HFF-Myc (cell line): ENCODE measurements at regions not wholly inside any gene's neighbourhood (a gene's known extent, or its start where the extent isn't known, plus 50 kb on each side); places are given as distances from the start of the nearest gene placed in this dataset.

ENCODE experiments used
- DNase-seq: peaks from one replicate; pipeline ENCODE4 v3.0.0-alpha.2; 2011; ENCODE audit warnings: low read depth; ENCODE audit errors: extremely low read depth
- H3K4me3 ChIP-seq: replicated peaks from 2 replicates; pipeline ENCODE4 v1.5.1; 2011; ENCODE audit warnings: low read depth, mild to moderate bottlenecking, control low read depth, low read length
- CTCF ChIP-seq: IDR thresholded peaks from 2 replicates; pipeline ENCODE4 v1.5.1; 2012; ENCODE audit warnings: mild to moderate bottlenecking, low read depth, low read length, control low read depth; ENCODE audit errors: missing control alignments

- H3K4me3 ChIP-seq: no peak overlapping the region
- TF ChIP-seq CTCF: no peak
- DNase-seq: no peak
Measured at GRCh38 chr1:185566995-185567394, 167.2 kb upstream of the HMCN1 start.

- TF ChIP-seq CTCF: no peak
- DNase-seq: no peak
- no peak overlapping the region for H3K4me3 ChIP-seq
Measured at GRCh38 chr1:185565302-185565701, 168.9 kb upstream of the HMCN1 start.

- no peak for TF ChIP-seq CTCF
- no peak for DNase-seq
- H3K4me3 ChIP-seq: no peak overlapping the region
Measured at GRCh38 chr1:185564816-185565215, 169.4 kb upstream of the HMCN1 start.

GRCh38 chr1:185562461-185563359 is 171.5 kb upstream of the HMCN1 start:
- no peak for TF ChIP-seq CTCF

GRCh38 chr1:185561629-185562028 is 172.6 kb upstream of the HMCN1 start:
- DNase-seq: no peak
- no peak overlapping the region for H3K4me3 ChIP-seq
- TF ChIP-seq CTCF: no peak

More at GRCh38 chr1:185562461-185563359, 171.5 kb upstream of the HMCN1 start:
- no peak overlapping the region for H3K4me3 ChIP-seq
- DNase-seq: no peak

GRCh38 chr1:185560760-185561159 is 173.4 kb upstream of the HMCN1 start:
- DNase-seq: no peak
- TF ChIP-seq CTCF: no peak
- no peak overlapping the region for H3K4me3 ChIP-seq
